ENCODE measurements at regions not wholly inside any gene's neighbourhood (a gene's known extent, or its start where the extent isn't known, plus 50 kb on each side); places are given as distances from the start of the nearest gene placed in this dataset.

GRCh38 chr10:33022691-33023090 lies 64.7 kb upstream of the ITGB1 start:
- Histone ChIP-seq H3K4me1 (ENCODE audit: insufficient read depth, low read length, poor library complexity, severe bottlenecking) (no peaks in the 10 kb centered on the region), H4K20me1 (ENCODE audit: insufficient read depth, low read length) (no peaks in the 10 kb centered on the region), H3K79me2 (ENCODE audit: insufficient read depth, low read depth, low read length) (no peaks in the 10 kb centered on the region), H3K9me3 (ENCODE audit: low read length) (no peaks in the 10 kb centered on the region), H3K9me2 (ENCODE audit: insufficient read depth, low read length) (no peaks in the 10 kb centered on the region), H3K4me2 (ENCODE audit: low read length) (no peak overlapping the region), H2AFZ (ENCODE audit: low read length) (no peak overlapping the region), H3K27ac (ENCODE audit: low read depth, low read length, poor library complexity, severe bottlenecking) (no peak overlapping the region), H3K4me3 (ENCODE audit: low read depth, low read length, poor library complexity, severe bottlenecking) (no peak overlapping the region), H3K36me3 (ENCODE audit: insufficient read depth, low read length) (no peaks in the 10 kb centered on the region)
- no peak for DNase-seq (ENCODE audit: low spot score)
- ChIA-PET CTCF (ENCODE audit: unreplicated experiment) (no interaction called here), POLR2A (no interaction called here)
- no TSS peak for BruUV-seq (replicated peaks)
- TF ChIP-seq EZH2phosphoT487 (IDR thresholded peaks at IDR 0.05; ENCODE audit: borderline replicate concordance, low read depth, low read length) (no peak), CTCF (conservative IDR thresholded peaks at IDR 0.05; ENCODE audit: low read length) (no peak)
- intact Hi-C loops (cut with micrococcal nuclease; ENCODE audit: unreplicated experiment) = no loop called here

DNA sequence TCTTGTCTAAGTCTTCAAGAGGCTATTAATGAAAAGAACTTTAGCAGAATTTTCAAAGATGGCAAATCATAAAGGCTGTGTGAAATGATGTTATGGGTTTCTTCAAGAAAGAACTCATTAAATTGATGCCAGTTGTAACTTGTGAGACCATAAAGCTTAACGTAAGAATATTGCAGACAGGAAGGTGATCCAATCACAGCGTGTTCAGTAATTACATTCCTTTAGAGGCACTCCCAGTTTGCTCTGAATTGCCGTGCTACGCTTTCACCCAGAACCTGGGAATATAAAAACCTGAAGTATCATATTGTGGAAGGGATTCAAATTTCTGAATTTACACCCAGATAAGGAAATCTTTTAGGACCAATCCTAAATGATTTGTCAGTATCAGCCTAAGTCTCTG lies 64.1 kb upstream of the ITGB1 start:
- no peak overlapping the region for H2AFZ ChIP-seq (ENCODE audit: low read length)
- H3K9me2 ChIP-seq (ENCODE audit: insufficient read depth, low read length) = no peaks in the 10 kb centered on the region; the same call in 1 of the 2 replicates
- ChIA-PET CTCF (ENCODE audit: unreplicated experiment) (no interaction called here), POLR2A (interaction anchor here (0.7 kb wide), 1 partner anchor 546 kb away, joined by 3 read pairs; no protein-coding TSS in a partner anchor)
- DNase-seq (ENCODE audit: low spot score) = no peak
- TF ChIP-seq CTCF (conservative IDR thresholded peaks at IDR 0.05; ENCODE audit: low read length) (no peak), EZH2phosphoT487 (IDR thresholded peaks at IDR 0.05; ENCODE audit: borderline replicate concordance, low read depth, low read length) (no peak)
- no peaks in the 10 kb centered on the region for H3K79me2 ChIP-seq (ENCODE audit: insufficient read depth, low read depth, low read length)
- no peaks in the 10 kb centered on the region for H3K4me1 ChIP-seq (ENCODE audit: insufficient read depth, low read length, poor library complexity, severe bottlenecking)
- no TSS peak for BruUV-seq (replicated peaks)
- H3K9me3 ChIP-seq (ENCODE audit: low read length) = no peaks in the 10 kb centered on the region
- H3K27ac ChIP-seq (ENCODE audit: low read depth, low read length, poor library complexity, severe bottlenecking) = no peak overlapping the region
- no peaks in the 10 kb centered on the region for H4K20me1 ChIP-seq (ENCODE audit: insufficient read depth, low read length)
- intact Hi-C loops (cut with micrococcal nuclease; ENCODE audit: unreplicated experiment) = no loop called here
- H3K4me3 ChIP-seq (ENCODE audit: low read depth, low read length, poor library complexity, severe bottlenecking) = no peak overlapping the region
- no peak overlapping the region for H3K4me2 ChIP-seq (ENCODE audit: low read length)
- H3K36me3 ChIP-seq (ENCODE audit: insufficient read depth, low read length) = no peaks in the 10 kb centered on the region

GRCh38 chr10:33016988-33017387 lies 59.0 kb upstream of the ITGB1 start:
- no peak overlapping the region for H3K4me3 ChIP-seq (ENCODE audit: low read depth, low read length, poor library complexity, severe bottlenecking)
- TF ChIP-seq CTCF (conservative IDR thresholded peaks at IDR 0.05; ENCODE audit: low read length) = no peak
- TF ChIP-seq EZH2phosphoT487 (IDR thresholded peaks at IDR 0.05; ENCODE audit: borderline replicate concordance, low read depth, low read length) = no peak
- H3K4me1 ChIP-seq (ENCODE audit: insufficient read depth, low read length, poor library complexity, severe bottlenecking) = no peaks in the 10 kb centered on the region
- H3K27ac ChIP-seq (ENCODE audit: low read depth, low read length, poor library complexity, severe bottlenecking) = no peak overlapping the region
- no TSS peak for BruUV-seq (replicated peaks)
- no peaks in the 10 kb centered on the region for H3K36me3 ChIP-seq (ENCODE audit: insufficient read depth, low read length)
- ChIA-PET POLR2A (no interaction called here), CTCF (ENCODE audit: unreplicated experiment) (no interaction called here)
- H3K9me2 ChIP-seq (ENCODE audit: insufficient read depth, low read length) = no peaks in the 10 kb centered on the region; the same call in 1 of the 2 replicates
- intact Hi-C loops (cut with micrococcal nuclease; ENCODE audit: unreplicated experiment) = no loop called here
- no peaks in the 10 kb centered on the region for H3K79me2 ChIP-seq (ENCODE audit: insufficient read depth, low read depth, low read length)
- H2AFZ ChIP-seq (ENCODE audit: low read length) = no peak overlapping the region
- no peaks in the 10 kb centered on the region for H3K9me3 ChIP-seq (ENCODE audit: low read length)
- no peaks in the 10 kb centered on the region for H4K20me1 ChIP-seq (ENCODE audit: insufficient read depth, low read length)
- DNase-seq (ENCODE audit: low spot score) = no peak
- H3K4me2 ChIP-seq (ENCODE audit: low read length) = no peak overlapping the region

Measured in OCI-LY7 (cell line).